K562 (cell line): ENCODE measurements at regions not wholly inside any gene's neighbourhood (a gene's known extent, or its start where the extent isn't known, plus 50 kb on each side); places are given as distances from the start of the nearest gene placed in this dataset.

Experiments used
- ATAC-seq: fragments of 200-7000 bp; cut with Tn5 transposase; 3 replicates; pipeline ENCODE4 v1.9.1; 2020; ENCODE audit warnings: moderate library complexity
- BruUV-seq: library from RNA; stranded (reverse); fragments of 400-500 nt; replicated peaks from 2 replicates; lab custom pipeline; 2021; lab: Mats Ljungman, UMichigan
- CTCF ChIA-PET: fragments of 300-600 bp; formaldehyde crosslinking; extraction: SDS; loops from one replicate; lab custom pipeline; 2021; ENCODE audit warnings: low intra/inter-chr PET ratio; lab: Yijun Ruan, JAX
- POLR2A ChIA-PET: fragments of 300-600, 350-650 bp; sonication (Branson Sonifier 250); formaldehyde crosslinking; extraction: SDS; loops from one replicate; lab custom pipeline; 2021; ENCODE audit warnings: antibody characterized with exemption, inconsistent platforms; lab: Yijun Ruan, JAX
- DNase-seq, 4 experiments: peaks; one replicate each; pipeline versions ENCODE4 v3.0.0 to v3.0.0-alpha.2; 2011 to 2018; ENCODE audit warnings: low spot score in 3 of 4, mixed read lengths in 3 of 4; ENCODE audit errors: extremely low read depth in 1 of 4
- FAIRE-seq: peaks from 2 replicates; lab custom pipeline; 2011; peaks lifted over from hg19 to GRCh38; lab: Jason Lieb, UNC
- H2AFZ ChIP-seq: 2 replicates; pipeline ENCODE4 v1.6.0; 2011; ENCODE audit warnings: low read depth, low read length, control low read depth, inconsistent platforms
- H3K27ac ChIP-seq: fragments of 200-600 bp; 3 replicates; pipeline ENCODE4 v1.8.0; 2011; ENCODE audit warnings: low read depth, mild to moderate bottlenecking, control low read depth, inconsistent platforms, low read length, moderate library complexity, mixed read lengths; ENCODE audit errors: extremely low read depth
- H3K27me3 ChIP-seq, 2 experiments: fragments of 300-600 bp in 1 of 2; 2 replicates in 1 of 2; 3 replicates in 1 of 2; pipeline versions ENCODE4 v1.6.0 to v1.8.0; 2011; ENCODE audit warnings: inconsistent platforms in 2 of 2, low read length in 2 of 2, mild to moderate bottlenecking in 1 of 2, mixed read lengths in 1 of 2, moderate library complexity in 1 of 2; ENCODE audit not compliant: control insufficient read depth in 2 of 2, insufficient read depth in 2 of 2
- H3K36me3 ChIP-seq: fragments of 300-600 bp; 3 replicates; pipeline ENCODE4 v1.8.0; 2011; ENCODE audit warnings: mild to moderate bottlenecking, low read length, inconsistent platforms; ENCODE audit not compliant: control insufficient read depth, insufficient read depth
- H3K4me1 ChIP-seq, 2 experiments: fragments of 200-600 bp in 1 of 2; replicated peaks in 1 of 2; 2 replicates in 1 of 2; 3 replicates in 1 of 2; pipeline versions ENCODE4 v1.5.1 to v1.8.0; 2011; ENCODE audit warnings: inconsistent platforms in 2 of 2, low read length in 2 of 2, mild to moderate bottlenecking in 1 of 2, mixed read lengths in 1 of 2, moderate library complexity in 1 of 2; ENCODE audit not compliant: control insufficient read depth in 2 of 2, insufficient read depth in 2 of 2
- H3K4me2 ChIP-seq: 2 replicates; pipeline ENCODE4 v1.6.1; 2011; ENCODE audit warnings: low read length, control low read depth, inconsistent platforms, mixed read lengths; ENCODE audit not compliant: insufficient read depth
- H3K4me3 ChIP-seq: fragments of 200-600 bp; sonication (generic), shearing (Covaris generic); 2 replicates; pipeline ENCODE4 v1.5.1; 2016; ENCODE audit warnings: control low read depth, inconsistent platforms
- H3K79me2 ChIP-seq: fragments of 200-600 bp; 3 replicates; pipeline ENCODE4 v1.8.0; 2011; ENCODE audit warnings: low read length, inconsistent platforms; ENCODE audit not compliant: control insufficient read depth, insufficient read depth
- H3K9ac ChIP-seq, 2 experiments: 2 replicates each; pipeline versions ENCODE4 v1.6.0 to v1.6.1; 2011; ENCODE audit warnings: low read depth in 2 of 2, low read length in 2 of 2, control low read depth in 1 of 2, inconsistent platforms in 1 of 2, mild to moderate bottlenecking in 1 of 2, mixed read lengths in 1 of 2; ENCODE audit not compliant: insufficient read depth in 1 of 2
- H3K9me1 ChIP-seq: one replicate; pipeline ENCODE4 v1.6.0; 2011; ENCODE audit warnings: inconsistent platforms, mild to moderate bottlenecking, low read length, moderate library complexity; ENCODE audit not compliant: control insufficient read depth, insufficient read depth
- H3K9me3 ChIP-seq: replicated peaks from 2 replicates; pipeline ENCODE4 v1.5.1; 2011; ENCODE audit warnings: low read depth, low read length, inconsistent platforms; ENCODE audit not compliant: control insufficient read depth, insufficient read depth
- H4K20me1 ChIP-seq: replicated peaks from 2 replicates; pipeline ENCODE4 v1.6.1; 2011; ENCODE audit warnings: low read length, inconsistent platforms, mixed read lengths; ENCODE audit not compliant: control insufficient read depth, insufficient read depth
- CCNT2 ChIP-seq: IDR thresholded peaks from 2 replicates; pipeline ENCODE4 v1.6.1; 2011; ENCODE audit warnings: borderline replicate concordance, low read depth, mild to moderate bottlenecking, moderate library complexity, mixed read lengths, low read length; ENCODE audit not compliant: insufficient read length; ENCODE audit errors: extremely low read depth
- DPF2 ChIP-seq: fragments of 450-650 bp; IDR thresholded peaks from 2 replicates; pipeline ENCODE4 v1.6.1; 2016
- E2F3 ChIP-seq: fragments of 250-450 bp; sonication (Bioruptor Pico); IDR thresholded peaks from 2 replicates; pipeline ENCODE4 v1.4.0; 2020; ENCODE audit warnings: mild to moderate bottlenecking
- EHMT2 ChIP-seq: fragments of 450-650 bp; IDR thresholded peaks from 2 replicates; pipeline ENCODE4 v1.6.1; 2018; ENCODE audit warnings: antibody characterized with exemption
- FOXP1 ChIP-seq: sonication (generic); formaldehyde crosslinking; IDR thresholded peaks from 2 replicates; pipeline ENCODE4 v1.8.0; 2022; ENCODE audit warnings: mild to moderate bottlenecking, missing genetic modification reagents
- KLF16 ChIP-seq: IDR thresholded peaks from 2 replicates; pipeline ENCODE4 v1.6.1; 2016; ENCODE audit warnings: antibody characterized with exemption
- L3MBTL2 ChIP-seq: fragments of 450-650 bp; IDR thresholded peaks from 2 replicates; pipeline ENCODE4 v1.6.1; 2016; ENCODE audit warnings: mild to moderate bottlenecking, moderate library complexity
- MED1 ChIP-seq: sonication (generic); formaldehyde crosslinking; IDR thresholded peaks from 2 replicates; pipeline ENCODE4 v1.8.1; 2023; ENCODE audit warnings: missing genetic modification reagents, borderline replicate concordance
- MEF2D ChIP-seq: conservative IDR thresholded peaks from 2 replicates; pipeline ENCODE4 v1.6.1; 2016; ENCODE audit warnings: low read depth, missing genetic modification characterization, missing compliant biosample characterization
- NFIC ChIP-seq: fragments of 450-650 bp; IDR thresholded peaks from 2 replicates; pipeline ENCODE4 v1.6.1; 2017; ENCODE audit warnings: mild to moderate bottlenecking, inconsistent platforms
- POLR2A ChIP-seq: fragments of 450-650 bp; conservative IDR thresholded peaks from 2 replicates; pipeline ENCODE4 v1.6.1; 2016
- PYGO2 ChIP-seq: fragments of 450-650 bp; IDR thresholded peaks from 2 replicates; pipeline ENCODE4 v1.6.1; 2016; ENCODE audit warnings: mild to moderate bottlenecking, missing genetic modification characterization, moderate library complexity, missing compliant biosample characterization
- RBBP5 ChIP-seq: fragments of 200-600 bp; sonication (generic); IDR thresholded peaks from 2 replicates; pipeline ENCODE4 v1.6.1; 2012; ENCODE audit warnings: borderline replicate concordance, mild to moderate bottlenecking, low read length, control low read depth, inconsistent platforms; ENCODE audit not compliant: insufficient read depth, poor library complexity, severe bottlenecking
- TAF1 ChIP-seq: IDR thresholded peaks from 2 replicates; pipeline ENCODE4 v1.6.1; 2011; ENCODE audit warnings: mild to moderate bottlenecking, low read length, moderate library complexity; ENCODE audit not compliant: insufficient read depth, control insufficient read depth, severe bottlenecking; ENCODE audit errors: extremely low read depth
- TARDBP ChIP-seq: fragments of 450-650 bp; IDR thresholded peaks from 2 replicates; pipeline ENCODE4 v1.6.1; 2016
- WHSC1 ChIP-seq: IDR thresholded peaks from one replicate; pipeline ENCODE4 v1.6.1; 2012; ENCODE audit warnings: low read length, control low read depth, inconsistent platforms
- ZNF280B ChIP-seq: fragments of 250-450 bp; sonication (Bioruptor Pico); IDR thresholded peaks from 2 replicates; pipeline ENCODE4 v1.5.1; 2021; ENCODE audit warnings: mild to moderate bottlenecking
- ZNF668 ChIP-seq: fragments of 250-450 bp; sonication (Bioruptor Pico); IDR thresholded peaks from 2 replicates; pipeline ENCODE4 v1.8.0; 2022; ENCODE audit warnings: mild to moderate bottlenecking, inconsistent platforms
- WGBS: fragments of 100-300 bp; shearing (Covaris generic); methylation state at CpG from one replicate; pipeline ENCODE4 v1.1.6; 2016; ENCODE audit warnings: low coverage, mixed read lengths; ENCODE audit not compliant: insufficient coverage; ENCODE audit errors: missing lambda C conversion rate; 5-methylcytosine and 5-hydroxymethylcytosine counted together
- in situ Hi-C: fragments of 300-500 bp; cut with MboI; formaldehyde crosslinking; loops from 4 replicates; pipeline ENCODE4 v1.15.0; 2018; ENCODE audit warnings: inconsistent platforms, mixed read lengths
- intact Hi-C: fragments of 100-400 bp; cut with micrococcal nuclease; formaldehyde crosslinking; loops from 2 replicates; pipeline ENCODE4 v1.14.2; 2022
- TF ChIP-seq, protein P1 (sequence below): fragments of 450-650 bp; formaldehyde crosslinking; IDR thresholded peaks from 2 replicates; pipeline ENCODE4 v1.4.0; 2020; ENCODE audit warnings: mild to moderate bottlenecking, moderate library complexity

GRCh38 chr5:30959238-30959637, 234.2 kb upstream of the CDH6 start:
- 0% methylated on average over 3 of the region's 3 CpGs for WGBS
- Histone ChIP-seq H4K20me1 (no peaks in the 10 kb centered on the region), H3K9me1 (no peaks in the 10 kb centered on the region), H3K27ac (no peak overlapping the region), H3K27me3 (no peaks in the 10 kb centered on the region), H3K4me3 (no peak overlapping the region), H3K9ac (no peak overlapping the region), H3K9me3 (no peaks in the 10 kb centered on the region), H3K36me3 (no peaks in the 10 kb centered on the region), H3K4me2 (no peak overlapping the region), H3K79me2 (no peaks in the 10 kb centered on the region), H2AFZ (no peak overlapping the region), H3K4me1 (no peaks in the 10 kb centered on the region)
- ChIA-PET CTCF (no interaction called here), POLR2A (no interaction called here)
- intact Hi-C loops = no loop called here
- DNase-seq (no peak), FAIRE-seq (no peak), ATAC-seq (no peak)
- TF ChIP-seq PYGO2 (tag) (no peak), KLF16 (no peak), RBBP5 (no peak), MED1 (CRISPR knock-in tag) (no peak), L3MBTL2 (no peak), TARDBP (no peak), CCNT2 (no peak), DPF2 (no peak), E2F3 (CRISPR knock-in tag) (no peak), EHMT2 (no peak), NFIC (no peak), TAF1 (no peak), POLR2A (no peak), MEF2D (tag) (no peak), WHSC1 (no peak), ZNF668 (CRISPR knock-in tag) (no peak), FOXP1 (CRISPR knock-in tag) (no peak), ZNF280B (no peak)
- TF ChIP-seq, protein P1, sequence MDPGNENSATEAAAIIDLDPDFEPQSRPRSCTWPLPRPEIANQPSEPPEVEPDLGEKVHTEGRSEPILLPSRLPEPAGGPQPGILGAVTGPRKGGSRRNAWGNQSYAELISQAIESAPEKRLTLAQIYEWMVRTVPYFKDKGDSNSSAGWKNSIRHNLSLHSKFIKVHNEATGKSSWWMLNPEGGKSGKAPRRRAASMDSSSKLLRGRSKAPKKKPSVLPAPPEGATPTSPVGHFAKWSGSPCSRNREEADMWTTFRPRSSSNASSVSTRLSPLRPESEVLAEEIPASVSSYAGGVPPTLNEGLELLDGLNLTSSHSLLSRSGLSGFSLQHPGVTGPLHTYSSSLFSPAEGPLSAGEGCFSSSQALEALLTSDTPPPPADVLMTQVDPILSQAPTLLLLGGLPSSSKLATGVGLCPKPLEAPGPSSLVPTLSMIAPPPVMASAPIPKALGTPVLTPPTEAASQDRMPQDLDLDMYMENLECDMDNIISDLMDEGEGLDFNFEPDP (CRISPR knock-in tag) = no peak
- no TSS peak for BruUV-seq
- in situ Hi-C loops = no loop called here
